Cerebellar cortex (tissue), 1 donor: ENCODE measurements at regions not wholly inside any gene's neighbourhood (a gene's known extent, or its start where the extent isn't known, plus 50 kb on each side); places are given as distances from the start of the nearest gene placed in this dataset.

Experiments used
- DNase-seq: peaks from one replicate; pipeline ENCODE4 v3.0.0-alpha.2; 2015; ENCODE audit warnings: low spot score

- DNase-seq = no peak
Measured at GRCh38 chr3:84877092-84877491, 81.7 kb upstream of the CADM2 start.

DNA sequence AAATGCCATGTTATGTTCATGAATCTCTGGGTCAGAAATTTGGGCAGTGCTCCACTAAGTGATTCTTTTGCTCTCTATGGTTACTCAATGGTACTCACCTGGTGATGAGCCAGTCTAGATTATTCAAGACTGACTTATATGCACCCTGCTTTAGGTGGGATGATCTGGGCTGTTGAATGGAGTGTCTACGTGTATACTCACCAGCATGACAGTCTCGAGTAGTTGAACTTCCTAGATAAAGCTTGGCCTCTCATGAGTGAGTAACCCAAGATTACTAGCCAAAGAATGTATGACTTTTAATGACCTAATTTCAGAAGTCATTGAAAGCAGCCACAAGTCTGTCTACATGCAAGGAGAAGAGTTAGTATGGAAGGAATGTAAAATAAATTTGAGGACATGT, 77.5 kb upstream of the CADM2 start:
- DNase-seq = no peak

- no peak for DNase-seq
Measured at GRCh38 chr3:84885199-84885882, 73.4 kb upstream of the CADM2 start.

- peak; percentile 96 for DNase-seq
Measured at GRCh38 chr3:84891851-84892250, 66.9 kb upstream of the CADM2 start.

- peak; percentile 43 for DNase-seq
Measured at GRCh38 chr3:84893211-84893610, 65.6 kb upstream of the CADM2 start.

DNA sequence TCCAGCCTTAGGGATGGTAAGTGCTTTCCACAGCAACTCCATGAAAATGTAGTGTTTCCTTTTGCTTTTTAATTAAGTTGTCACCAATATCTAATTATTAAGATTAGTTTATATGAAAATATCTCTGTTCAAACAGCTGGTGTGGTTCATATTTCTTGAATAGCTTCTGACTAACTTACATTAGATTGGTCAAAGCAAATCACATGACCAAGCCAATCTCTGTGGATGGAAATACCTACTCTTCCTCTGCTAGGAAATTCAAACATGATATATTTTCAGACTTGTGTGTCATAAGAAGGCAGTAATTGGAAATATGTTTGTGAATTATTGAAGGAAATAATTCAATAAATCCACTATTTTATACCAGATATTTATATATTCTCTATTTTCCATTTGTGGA, 54.6 kb upstream of the CADM2 start:
- no peak for DNase-seq

- DNase-seq = no peak
Measured at GRCh38 chr3:84904816-84905555, 53.8 kb upstream of the CADM2 start.

- DNase-seq = no peak
Measured at GRCh38 chr3:84905556-84905920, 53.3 kb upstream of the CADM2 start.

DNA sequence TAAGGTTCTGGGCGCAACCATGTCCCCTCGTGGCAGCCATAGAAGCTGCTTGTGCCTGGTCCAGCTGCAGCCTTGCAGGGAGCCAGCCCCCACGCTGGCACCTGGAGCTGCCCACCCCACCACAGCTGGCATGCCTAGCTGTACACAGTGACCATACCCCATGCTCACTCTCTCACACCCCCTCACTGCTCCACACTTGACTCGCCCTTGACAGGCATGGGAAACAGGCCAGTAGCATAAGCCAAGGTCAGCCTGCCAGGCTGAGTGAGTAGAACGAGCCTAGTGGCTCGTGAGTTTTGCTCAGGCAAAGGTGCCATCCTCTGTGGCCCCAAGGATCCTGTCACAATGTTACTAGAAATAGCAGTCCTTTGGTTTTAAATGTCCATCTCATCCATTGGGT, 52.7 kb upstream of the CADM2 start:
- DNase-seq = no peak
